ENCODE measurements at regions not wholly inside any gene's neighbourhood (a gene's known extent, or its start where the extent isn't known, plus 50 kb on each side); places are given as distances from the start of the nearest gene placed in this dataset.
"Not testable (repeated sequence)": the region's sequence is repeated elsewhere in the genome, so short reads cannot be mapped to it uniquely, and the experiment has no call there.

GRCh38 chr13:53285896-53286430, 257.4 kb downstream of the OLFM4 start:
- Histone ChIP-seq H3K4me1 (ENCODE audit: insufficient read depth, low read length, poor library complexity, severe bottlenecking) (no peaks in the 10 kb centered on the region), H3K27me3 (replicated peaks; ENCODE audit: insufficient read depth, low read depth, low read length, poor library complexity) (peaks cover 12% of the 10 kb centered on the region), H3K4me3 (ENCODE audit: low read depth, low read length, poor library complexity, severe bottlenecking) (no peak overlapping the region), H3K27ac (ENCODE audit: low read depth, low read length, poor library complexity, severe bottlenecking) (no peak overlapping the region), H3K36me3 (ENCODE audit: insufficient read depth, low read length, poor library complexity, severe bottlenecking) (no peaks in the 10 kb centered on the region), H3K9me3 (ENCODE audit: low read depth, low read length, poor library complexity, severe bottlenecking) (no peaks in the 10 kb centered on the region)
- CTCF ChIA-PET: interaction anchor here (0.6 kb wide), 1 partner anchor 36 kb away, joined by 5 read pairs; no protein-coding TSS in a partner anchor
- TF ChIP-seq CTCF (conservative IDR thresholded peaks at IDR 0.05; ENCODE audit: low read depth, low read length) (no peak), EZH2 (IDR thresholded peaks at IDR 0.05; ENCODE audit: borderline replicate concordance, low read depth, low read length, poor library complexity, severe bottlenecking) (no peak)
- BruUV-seq (replicated peaks): no TSS peak
- peak; percentile 6 for DNase-seq (ENCODE audit: low spot score)
- intact Hi-C loops (cut with micrococcal nuclease; ENCODE audit: unreplicated experiment): no loop called here
- POLR2A ChIA-PET (ENCODE audit: low non-redundant PET): no interaction called here

GRCh38 chr13:53298396-53298795, 269.8 kb downstream of the OLFM4 start:
- intact Hi-C loops (cut with micrococcal nuclease; ENCODE audit: unreplicated experiment): no loop called here
- Histone ChIP-seq H3K27ac (ENCODE audit: low read depth, low read length, poor library complexity, severe bottlenecking) (no peak overlapping the region), H3K36me3 (ENCODE audit: insufficient read depth, low read length, poor library complexity, severe bottlenecking) (no peaks in the 10 kb centered on the region), H3K4me3 (ENCODE audit: low read depth, low read length, poor library complexity, severe bottlenecking) (no peak overlapping the region), H3K9me3 (ENCODE audit: low read depth, low read length, poor library complexity, severe bottlenecking) (no peaks in the 10 kb centered on the region), H3K27me3 (replicated peaks; ENCODE audit: insufficient read depth, low read depth, low read length, poor library complexity) (no peaks in the 10 kb centered on the region), H3K4me1 (ENCODE audit: insufficient read depth, low read length, poor library complexity, severe bottlenecking) (no peaks in the 10 kb centered on the region)
- TF ChIP-seq EZH2 (IDR thresholded peaks at IDR 0.05; ENCODE audit: borderline replicate concordance, low read depth, low read length, poor library complexity, severe bottlenecking): no peak
- TF ChIP-seq CTCF (conservative IDR thresholded peaks at IDR 0.05; ENCODE audit: low read depth, low read length): no peak
- ChIA-PET CTCF (no interaction called here), POLR2A (ENCODE audit: low non-redundant PET) (no interaction called here)
- no TSS peak for BruUV-seq (replicated peaks)
- no peak for DNase-seq (ENCODE audit: low spot score)

- H3K4me1 ChIP-seq (ENCODE audit: insufficient read depth, low read length, poor library complexity, severe bottlenecking): no peaks in the 10 kb centered on the region
- BruUV-seq (replicated peaks): no TSS peak
- intact Hi-C loops (cut with micrococcal nuclease; ENCODE audit: unreplicated experiment): no loop called here
- no peaks in the 10 kb centered on the region for H3K27me3 ChIP-seq (replicated peaks; ENCODE audit: insufficient read depth, low read depth, low read length, poor library complexity)
- CTCF ChIA-PET: no interaction called here
- no peak for DNase-seq (ENCODE audit: low spot score)
- no peaks in the 10 kb centered on the region for H3K36me3 ChIP-seq (ENCODE audit: insufficient read depth, low read length, poor library complexity, severe bottlenecking)
- no peaks in the 10 kb centered on the region for H3K9me3 ChIP-seq (ENCODE audit: low read depth, low read length, poor library complexity, severe bottlenecking)
- no peak overlapping the region for H3K27ac ChIP-seq (ENCODE audit: low read depth, low read length, poor library complexity, severe bottlenecking)
- no peak for TF ChIP-seq CTCF (conservative IDR thresholded peaks at IDR 0.05; ENCODE audit: low read depth, low read length)
- no peak for TF ChIP-seq EZH2 (IDR thresholded peaks at IDR 0.05; ENCODE audit: borderline replicate concordance, low read depth, low read length, poor library complexity, severe bottlenecking)
- no peak overlapping the region for H3K4me3 ChIP-seq (ENCODE audit: low read depth, low read length, poor library complexity, severe bottlenecking)
- POLR2A ChIA-PET (ENCODE audit: low non-redundant PET): no interaction called here
Measured at GRCh38 chr13:53301449-53301848, 272.8 kb downstream of the OLFM4 start.

- CTCF ChIA-PET; H3K36me3 ChIP-seq (ENCODE audit: insufficient read depth, low read length, poor library complexity, severe bottlenecking); H3K9me3 ChIP-seq (ENCODE audit: low read depth, low read length, poor library complexity, severe bottlenecking); DNase-seq (ENCODE audit: low spot score); H3K27me3 ChIP-seq (replicated peaks; ENCODE audit: insufficient read depth, low read depth, low read length, poor library complexity); H3K4me3 ChIP-seq (ENCODE audit: low read depth, low read length, poor library complexity, severe bottlenecking); POLR2A ChIA-PET (ENCODE audit: low non-redundant PET); H3K27ac ChIP-seq (ENCODE audit: low read depth, low read length, poor library complexity, severe bottlenecking); H3K4me1 ChIP-seq (ENCODE audit: insufficient read depth, low read length, poor library complexity, severe bottlenecking); BruUV-seq (replicated peaks); intact Hi-C loops (cut with micrococcal nuclease; ENCODE audit: unreplicated experiment): not testable (repeated sequence)
Measured at GRCh38 chr13:53305419-53305818, 276.8 kb downstream of the OLFM4 start.

Data from A673 (cell line).